ENCODE measurements at regions not wholly inside any gene's neighbourhood (a gene's known extent, or its start where the extent isn't known, plus 50 kb on each side); places are given as distances from the start of the nearest gene placed in this dataset.

DNA sequence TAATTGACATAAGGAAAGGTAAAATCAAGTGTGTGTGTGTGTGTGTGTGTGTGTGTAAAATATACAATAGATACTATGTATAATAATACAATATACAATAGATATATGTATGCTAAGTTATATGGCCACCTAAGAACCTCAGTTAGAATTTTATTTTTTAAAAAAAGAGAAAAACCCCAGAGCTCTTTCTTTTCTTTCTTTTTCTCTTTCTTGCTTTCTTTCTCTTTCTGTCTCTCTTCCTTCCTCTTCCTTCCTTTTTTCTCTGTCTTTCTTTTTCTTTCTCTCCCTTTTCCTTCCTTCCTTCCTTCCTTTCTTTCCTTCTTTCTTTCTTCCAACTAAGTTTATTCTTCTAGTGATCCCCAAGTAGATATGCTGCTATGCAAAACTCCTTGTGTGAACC lies 64.6 kb upstream of the FN1 start:
- H3K4me1 ChIP-seq (ENCODE audit: control insufficient read depth in 5 of 5, insufficient read depth in 5 of 5, low read length in 5 of 5): peaks cover 0 to 7% (median 0%) of the 10 kb centered on the region in 5 donors
- no peak overlapping the region for H3K9ac ChIP-seq (ENCODE audit: low read length in 5 of 5)
- H3K36me3 ChIP-seq (ENCODE audit: control insufficient read depth in 5 of 5, insufficient read depth in 5 of 5, low read length in 5 of 5): no peaks in the 10 kb centered on the region
- H3K27ac ChIP-seq (ENCODE audit: low read depth, low read length): no peak overlapping the region
- no peaks in the 10 kb centered on the region for H3K9me3 ChIP-seq (ENCODE audit: control insufficient read depth in 5 of 5, low read length in 5 of 5)
- no peak overlapping the region for H3K4me3 ChIP-seq (ENCODE audit: low read depth in 1 of 5, low read length in 5 of 5)
- H3K27me3 ChIP-seq (ENCODE audit: control insufficient read depth in 5 of 5, insufficient read depth in 4 of 5, low read length in 5 of 5): no peaks in the 10 kb centered on the region

DNA sequence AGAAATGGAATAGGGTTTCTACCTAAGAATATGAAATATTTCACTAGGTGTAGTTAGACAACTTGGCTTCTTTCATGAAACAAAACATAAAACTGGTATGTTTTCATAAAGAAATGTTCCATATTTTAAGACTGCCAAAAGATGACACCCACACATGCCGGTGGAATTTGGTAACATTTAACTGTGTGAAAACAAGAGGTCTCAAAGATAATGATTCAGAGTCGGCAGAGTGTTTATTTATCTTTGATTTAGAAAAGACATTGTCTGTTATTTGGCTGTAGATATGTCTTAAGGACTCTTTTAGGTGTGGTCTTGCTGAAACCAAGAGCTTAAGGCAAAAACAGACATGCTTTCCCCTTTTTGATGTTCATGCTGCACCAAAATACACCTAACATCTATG lies 63.5 kb upstream of the FN1 start:
- Histone ChIP-seq H3K9me3 (ENCODE audit: control insufficient read depth in 5 of 5, low read length in 5 of 5) (no peaks in the 10 kb centered on the region), H3K4me1 (ENCODE audit: control insufficient read depth in 5 of 5, insufficient read depth in 5 of 5, low read length in 5 of 5) (peaks cover 0 to 4% (median 0%) of the 10 kb centered on the region in 5 donors), H3K4me3 (ENCODE audit: low read depth in 1 of 5, low read length in 5 of 5) (no peak overlapping the region), H3K27ac (ENCODE audit: low read depth, low read length) (no peak overlapping the region), H3K36me3 (ENCODE audit: control insufficient read depth in 5 of 5, insufficient read depth in 5 of 5, low read length in 5 of 5) (no peaks in the 10 kb centered on the region), H3K27me3 (ENCODE audit: control insufficient read depth in 5 of 5, insufficient read depth in 4 of 5, low read length in 5 of 5) (peaks cover 0 to 4% (median 0%) of the 10 kb centered on the region in 5 donors), H3K9ac (ENCODE audit: low read length in 5 of 5) (no peak overlapping the region)

DNA sequence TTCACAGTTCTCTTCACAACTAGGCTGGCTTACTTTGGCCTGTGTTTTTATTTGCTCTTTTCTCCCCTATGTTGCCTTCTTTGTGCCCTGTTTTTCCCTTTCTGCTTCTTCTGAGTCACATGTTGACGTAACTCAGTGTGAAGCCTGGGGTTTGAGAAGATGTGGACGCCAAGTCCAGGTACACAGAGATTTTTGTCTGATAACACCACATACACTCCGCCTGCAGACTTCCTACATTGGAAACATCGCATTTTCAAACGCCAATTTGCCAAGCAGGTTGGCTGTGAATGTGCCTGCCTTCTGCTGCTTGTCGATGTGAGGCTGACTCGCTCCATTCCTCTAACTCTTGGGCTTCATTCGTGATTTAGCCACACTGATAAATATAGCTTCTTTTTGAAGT lies 62.6 kb upstream of the FN1 start:
- no peak overlapping the region for H3K9ac ChIP-seq (ENCODE audit: low read length in 5 of 5)
- H3K27ac ChIP-seq (ENCODE audit: low read depth, low read length): no peak overlapping the region
- no peaks in the 10 kb centered on the region for H3K9me3 ChIP-seq (ENCODE audit: control insufficient read depth in 5 of 5, low read length in 5 of 5)
- H3K27me3 ChIP-seq (ENCODE audit: control insufficient read depth in 5 of 5, insufficient read depth in 4 of 5, low read length in 5 of 5): peaks cover 0 to 4% (median 0%) of the 10 kb centered on the region in 5 donors
- H3K4me3 ChIP-seq (ENCODE audit: low read depth in 1 of 5, low read length in 5 of 5): no peak overlapping the region
- peaks cover 0 to 4% (median 0%) of the 10 kb centered on the region in 5 donors for H3K4me1 ChIP-seq (ENCODE audit: control insufficient read depth in 5 of 5, insufficient read depth in 5 of 5, low read length in 5 of 5)
- no peaks in the 10 kb centered on the region for H3K36me3 ChIP-seq (ENCODE audit: control insufficient read depth in 5 of 5, insufficient read depth in 5 of 5, low read length in 5 of 5)

DNA sequence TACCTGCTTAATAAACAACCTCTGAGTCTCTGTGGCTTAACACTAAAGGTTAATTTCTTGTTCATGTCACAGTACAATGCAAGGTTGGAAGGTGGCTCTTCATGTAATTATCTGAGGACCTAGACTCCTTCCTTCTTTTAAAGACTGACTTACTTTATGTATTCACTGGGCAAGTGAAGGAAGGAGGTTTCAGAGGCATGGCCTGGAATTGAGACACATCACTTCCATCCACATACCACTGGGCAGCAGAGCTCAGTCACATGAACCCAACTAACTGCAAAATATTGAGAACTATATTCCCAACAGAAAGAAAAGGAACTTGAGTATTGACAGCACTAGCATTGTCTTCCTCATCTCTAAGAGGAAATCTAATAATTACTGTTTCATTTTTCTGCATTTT lies 57.5 kb upstream of the FN1 start:
- Histone ChIP-seq H3K9me3 (ENCODE audit: control insufficient read depth in 5 of 5, low read length in 5 of 5) (no peaks in the 10 kb centered on the region), H3K36me3 (ENCODE audit: control insufficient read depth in 5 of 5, insufficient read depth in 5 of 5, low read length in 5 of 5) (no peaks in the 10 kb centered on the region), H3K9ac (ENCODE audit: low read length in 5 of 5) (no peak overlapping the region), H3K4me3 (ENCODE audit: low read depth in 1 of 5, low read length in 5 of 5) (no peak overlapping the region), H3K4me1 (ENCODE audit: control insufficient read depth in 5 of 5, insufficient read depth in 5 of 5, low read length in 5 of 5) (no peaks in the 10 kb centered on the region), H3K27ac (ENCODE audit: low read depth, low read length) (no peak overlapping the region), H3K27me3 (ENCODE audit: control insufficient read depth in 5 of 5, insufficient read depth in 4 of 5, low read length in 5 of 5) (peaks cover 0 to 4% (median 0%) of the 10 kb centered on the region in 5 donors)

DNA sequence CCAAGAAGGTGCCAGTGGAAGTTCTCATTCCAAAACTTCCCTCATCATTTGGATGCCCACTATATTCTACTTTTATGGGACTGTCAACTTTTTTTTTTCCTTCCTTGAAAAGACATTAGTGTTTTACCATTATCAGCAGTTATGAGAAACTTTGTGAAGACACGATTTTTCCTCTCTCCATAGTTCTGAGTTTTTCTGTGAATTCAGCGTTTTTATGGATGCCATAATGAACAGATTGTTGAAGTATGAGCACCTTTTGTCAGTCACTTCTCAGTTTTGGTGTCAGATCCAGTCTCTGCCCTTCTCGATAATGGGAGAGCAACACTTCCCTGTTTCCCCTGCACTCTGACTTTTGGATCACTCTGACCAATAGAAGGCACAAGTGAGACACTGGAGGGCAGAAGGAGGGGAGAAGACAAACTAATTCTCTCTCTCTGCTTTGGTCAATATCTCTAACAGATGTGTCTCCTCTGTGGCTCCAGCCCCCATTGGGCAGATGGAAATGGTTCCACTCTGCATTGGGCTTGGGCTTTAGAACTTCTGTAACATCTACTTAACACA lies 53.5 kb upstream of the FN1 start:
- Histone ChIP-seq H3K4me1 (ENCODE audit: control insufficient read depth in 5 of 5, insufficient read depth in 5 of 5, low read length in 5 of 5) (no peaks in the 10 kb centered on the region), H3K27ac (ENCODE audit: low read depth, low read length) (no peak overlapping the region), H3K36me3 (ENCODE audit: control insufficient read depth in 5 of 5, insufficient read depth in 5 of 5, low read length in 5 of 5) (no peaks in the 10 kb centered on the region), H3K4me3 (ENCODE audit: low read depth in 1 of 5, low read length in 5 of 5) (no peak overlapping the region), H3K9ac (ENCODE audit: low read length in 5 of 5) (no peak overlapping the region), H3K27me3 (ENCODE audit: control insufficient read depth in 5 of 5, insufficient read depth in 4 of 5, low read length in 5 of 5) (no peaks in the 10 kb centered on the region), H3K9me3 (ENCODE audit: control insufficient read depth in 5 of 5, low read length in 5 of 5) (no peaks in the 10 kb centered on the region)

DNA sequence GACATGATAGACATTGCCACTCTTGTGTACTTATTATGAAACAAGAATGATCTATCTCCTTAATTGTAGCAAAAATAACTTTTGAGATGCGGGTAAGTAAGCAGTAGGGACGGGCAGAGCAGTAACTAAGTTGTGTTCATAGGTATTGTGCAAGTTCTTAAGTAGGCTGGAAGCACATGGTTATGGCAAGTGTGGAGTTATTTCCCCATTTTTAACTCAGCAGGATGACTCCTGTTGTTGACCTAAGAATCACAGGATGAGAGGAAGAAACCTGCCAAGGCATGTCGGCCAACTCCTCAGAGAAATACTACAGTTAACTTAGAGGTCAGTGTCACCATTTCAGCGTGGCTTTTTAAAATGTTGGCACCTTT lies 51.1 kb upstream of the FN1 start:
- Histone ChIP-seq H3K4me1 (ENCODE audit: control insufficient read depth in 5 of 5, insufficient read depth in 5 of 5, low read length in 5 of 5) (no peaks in the 10 kb centered on the region), H3K27me3 (ENCODE audit: control insufficient read depth in 5 of 5, insufficient read depth in 4 of 5, low read length in 5 of 5) (no peaks in the 10 kb centered on the region), H3K9me3 (ENCODE audit: control insufficient read depth in 5 of 5, low read length in 5 of 5) (no peaks in the 10 kb centered on the region), H3K4me3 (ENCODE audit: low read depth in 1 of 5, low read length in 5 of 5) (no peak overlapping the region), H3K36me3 (ENCODE audit: control insufficient read depth in 5 of 5, insufficient read depth in 5 of 5, low read length in 5 of 5) (no peaks in the 10 kb centered on the region), H3K27ac (ENCODE audit: low read depth, low read length) (no peak overlapping the region), H3K9ac (ENCODE audit: low read length in 5 of 5) (no peak overlapping the region)

DNA sequence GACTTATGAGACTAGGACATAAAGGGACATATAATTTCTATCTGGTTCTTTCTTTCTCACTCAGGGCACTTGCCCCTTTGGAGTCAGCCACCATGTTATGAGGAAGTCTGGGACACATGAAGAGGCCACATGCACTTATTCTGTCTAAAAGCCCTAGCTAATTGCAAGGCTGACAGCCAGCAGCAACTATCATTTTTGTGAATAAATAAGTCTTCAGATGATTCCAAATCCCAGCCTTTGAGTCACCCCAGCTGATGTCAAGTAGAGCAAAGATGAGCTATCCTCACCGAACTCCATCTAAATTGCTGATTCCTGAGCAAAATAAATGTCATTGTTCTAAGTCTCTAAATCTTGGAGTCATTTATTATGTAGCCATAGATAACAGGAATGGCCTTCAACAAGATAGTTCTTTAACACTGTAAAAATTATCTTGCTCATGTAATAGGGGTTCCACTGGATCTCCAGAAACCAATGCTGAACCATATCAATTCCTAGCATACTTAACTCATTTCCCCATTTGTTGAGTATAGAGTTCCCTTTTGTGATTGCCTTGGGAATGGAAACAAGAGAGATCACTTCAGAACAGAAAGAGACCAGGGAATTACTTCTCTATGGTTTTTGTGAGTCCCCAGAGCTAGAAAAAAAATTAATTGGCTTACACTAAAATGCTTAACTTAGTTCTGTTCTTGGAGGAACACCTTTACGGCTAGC lies 50.6 kb upstream of the FN1 start:
- no peaks in the 10 kb centered on the region for H3K9me3 ChIP-seq (ENCODE audit: control insufficient read depth in 5 of 5, low read length in 5 of 5)
- H3K9ac ChIP-seq (ENCODE audit: low read length in 5 of 5): no peak overlapping the region
- H3K36me3 ChIP-seq (ENCODE audit: control insufficient read depth in 5 of 5, insufficient read depth in 5 of 5, low read length in 5 of 5): no peaks in the 10 kb centered on the region
- H3K4me3 ChIP-seq (ENCODE audit: low read depth in 1 of 5, low read length in 5 of 5): no peak overlapping the region
- H3K27me3 ChIP-seq (ENCODE audit: control insufficient read depth in 5 of 5, insufficient read depth in 4 of 5, low read length in 5 of 5): no peaks in the 10 kb centered on the region
- H3K4me1 ChIP-seq (ENCODE audit: control insufficient read depth in 5 of 5, insufficient read depth in 5 of 5, low read length in 5 of 5): no peaks in the 10 kb centered on the region
- no peak overlapping the region for H3K27ac ChIP-seq (ENCODE audit: low read depth, low read length)
